ENCODE measurements at regions not wholly inside any gene's neighbourhood (a gene's known extent, or its start where the extent isn't known, plus 50 kb on each side); places are given as distances from the start of the nearest gene placed in this dataset.

DNA sequence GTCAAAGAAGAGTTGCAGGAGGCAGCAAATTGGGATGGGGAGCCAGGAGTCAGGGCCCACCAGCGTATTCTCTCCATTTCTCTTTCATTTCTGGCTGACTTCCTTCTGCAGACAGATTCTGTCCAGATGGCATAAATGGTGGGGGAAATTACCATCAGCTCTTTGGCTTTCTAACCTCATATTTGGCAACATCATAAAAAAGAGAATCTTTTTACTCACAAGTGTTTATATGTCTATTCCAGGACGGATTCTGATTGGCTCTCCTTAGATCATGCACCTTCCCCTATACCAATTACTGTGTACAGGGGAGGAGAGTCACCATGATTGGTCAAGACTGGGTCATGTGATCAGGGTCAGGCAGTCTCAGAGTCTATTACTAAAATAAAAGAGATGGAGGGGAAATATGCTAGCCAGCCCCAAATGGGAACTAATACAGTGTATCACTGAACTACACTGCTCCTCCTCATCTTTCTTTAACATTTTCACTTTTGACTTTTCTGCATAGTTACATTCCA is 537.1 kb upstream of the EEF2KMT start:
- intact Hi-C loops (cut with micrococcal nuclease), result loop anchor here (10.0 kb wide), 1 partner anchor 1010 kb away; no protein-coding TSS in a partner anchor

- intact Hi-C loops (cut with micrococcal nuclease), result loop anchor here (10.0 kb wide), 1 partner anchor 1011 kb away; no protein-coding TSS in a partner anchor
Measured at GRCh38 chr16:5633845-5634440, 536.3 kb upstream of the EEF2KMT start.

DNA sequence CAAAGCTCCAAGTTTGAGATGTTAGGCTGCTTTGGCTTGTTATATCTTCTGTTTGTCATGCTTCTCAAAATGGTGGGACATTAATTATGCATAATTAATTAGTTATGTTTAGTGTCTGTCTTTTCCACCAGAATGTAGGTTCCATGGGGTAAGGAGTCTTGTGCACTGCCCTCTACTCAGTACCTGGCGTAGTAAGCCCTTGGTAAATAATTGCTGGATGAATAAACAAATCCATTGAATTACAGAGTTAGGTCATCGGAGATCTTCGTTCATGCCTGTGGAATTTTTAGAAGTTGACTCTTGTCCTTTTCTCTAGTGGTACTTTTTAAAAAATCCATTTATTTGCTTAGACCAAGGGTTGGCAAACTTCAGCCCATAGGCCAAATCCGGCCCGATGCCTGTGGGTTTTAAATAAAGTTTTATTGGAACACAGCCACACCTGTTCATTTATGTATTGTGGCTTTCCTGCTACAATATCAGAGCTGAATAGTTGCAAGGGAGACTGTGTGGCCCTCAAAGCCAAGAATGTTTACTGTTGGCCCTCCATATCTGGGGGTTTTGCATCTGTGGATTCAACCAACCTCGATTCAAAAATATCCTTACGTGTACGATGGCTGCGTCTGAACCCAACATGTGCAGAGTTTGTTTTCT is 524.8 kb upstream of the EEF2KMT start:
- intact Hi-C loops (cut with micrococcal nuclease), result no loop called here

DNA sequence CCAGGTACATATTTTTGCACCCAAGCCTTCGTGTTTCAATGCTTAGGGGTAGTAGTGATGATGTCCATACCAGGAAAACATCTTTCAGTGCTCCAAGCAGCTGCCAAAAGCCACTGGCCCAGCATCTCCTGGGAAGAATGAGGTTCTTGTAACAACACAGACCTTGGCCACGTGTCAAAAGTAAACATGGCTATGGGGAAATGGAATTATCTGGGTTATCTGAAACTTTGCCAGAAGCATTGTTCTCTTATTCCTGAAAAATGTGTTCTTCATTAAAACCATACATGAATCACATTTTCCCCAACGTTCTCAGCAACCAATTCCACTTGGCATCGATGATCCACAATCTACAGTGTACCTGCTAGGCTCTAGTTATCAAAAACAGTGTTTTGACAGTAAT is 524.2 kb upstream of the EEF2KMT start:
- intact Hi-C loops (cut with micrococcal nuclease), result no loop called here

GRCh38 chr16:5619304-5619703 is 521.7 kb upstream of the EEF2KMT start:
- intact Hi-C loops (cut with micrococcal nuclease), result loop anchor here (5.0 kb wide), 1 partner anchor 382 kb away; no protein-coding TSS in a partner anchor

DNA sequence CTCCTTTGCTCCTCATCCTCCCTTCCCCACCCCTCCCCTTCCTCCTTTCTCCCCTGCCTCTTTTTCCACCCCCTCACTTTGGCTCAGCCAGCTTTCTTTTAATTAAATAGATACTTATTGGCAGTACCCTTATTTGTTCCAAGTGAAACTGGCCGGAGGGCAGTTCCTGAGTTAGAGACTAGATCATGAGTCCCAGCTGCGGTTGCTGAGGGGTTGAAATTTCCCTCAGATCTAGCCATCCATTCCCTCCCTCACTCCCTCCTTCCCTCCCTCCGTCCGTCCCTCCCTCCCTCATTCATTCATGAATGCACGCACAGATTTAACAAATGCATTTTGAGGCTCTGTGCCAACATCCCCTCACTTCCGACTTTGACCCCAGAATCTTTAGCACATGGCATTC is 519.2 kb upstream of the EEF2KMT start:
- intact Hi-C loops (cut with micrococcal nuclease), result loop anchor here (5.0 kb wide), 1 partner anchor 380 kb away; no protein-coding TSS in a partner anchor

DNA sequence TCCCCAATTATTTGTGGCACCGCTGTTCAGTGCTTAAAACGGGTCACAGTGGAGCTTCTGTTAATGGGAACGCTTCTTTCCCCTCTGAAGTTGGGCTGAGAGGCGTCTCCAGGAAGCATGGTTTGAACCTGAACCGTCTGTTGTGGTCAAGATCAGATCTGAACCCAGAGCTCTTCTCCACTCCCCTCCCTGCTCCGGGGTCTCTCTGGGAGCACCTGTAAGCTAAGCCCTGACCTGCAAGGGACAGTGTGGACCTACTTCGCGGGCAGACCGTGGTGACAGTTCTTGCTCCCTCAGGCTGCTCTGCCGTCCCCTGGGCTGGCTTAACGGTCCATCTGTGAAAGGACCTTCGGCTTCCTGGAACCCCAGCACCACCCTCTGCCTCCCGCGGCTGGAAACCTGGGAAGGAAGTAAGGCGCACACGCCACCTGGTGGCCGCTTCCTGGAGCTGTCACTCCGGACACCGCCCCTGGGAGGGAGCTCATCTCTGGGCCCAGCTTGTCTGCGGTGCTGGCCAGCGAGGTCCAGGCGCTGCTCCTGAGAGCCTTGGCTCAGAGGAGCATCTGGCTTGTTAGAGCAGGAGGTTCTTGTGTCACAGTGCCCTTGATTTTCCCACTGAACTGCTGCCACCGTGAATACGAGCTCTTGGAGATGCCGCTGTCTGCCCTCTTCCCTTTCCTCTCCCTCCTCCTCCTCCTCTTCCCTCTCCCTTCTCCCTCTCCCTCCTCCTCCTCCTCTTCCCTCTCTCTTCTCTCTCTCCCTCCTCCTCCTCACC is 518.5 kb upstream of the EEF2KMT start:
- intact Hi-C loops (cut with micrococcal nuclease), result loop anchor here (5.0 kb wide), 1 partner anchor 379 kb away; no protein-coding TSS in a partner anchor

DNA sequence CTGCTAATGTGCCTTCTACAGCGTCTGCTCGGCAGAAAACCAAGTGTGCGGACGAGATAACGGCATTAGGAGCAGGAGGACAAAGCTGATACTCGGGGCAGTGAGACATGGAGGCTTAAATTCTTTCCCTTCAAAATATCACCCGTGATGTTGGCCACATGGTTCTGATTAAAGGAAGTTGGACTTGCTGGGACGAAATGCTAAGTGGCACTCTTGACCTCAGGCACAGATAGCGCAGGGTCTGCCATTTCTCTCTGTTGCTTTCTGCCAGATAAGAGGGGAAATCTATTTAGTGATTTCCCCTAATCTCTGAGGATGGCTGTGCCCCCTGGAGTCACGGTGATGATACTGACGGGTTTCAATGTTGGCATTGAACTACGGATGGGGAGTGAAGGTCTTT is 509.6 kb upstream of the EEF2KMT start:
- intact Hi-C loops (cut with micrococcal nuclease), result no loop called here

DNA sequence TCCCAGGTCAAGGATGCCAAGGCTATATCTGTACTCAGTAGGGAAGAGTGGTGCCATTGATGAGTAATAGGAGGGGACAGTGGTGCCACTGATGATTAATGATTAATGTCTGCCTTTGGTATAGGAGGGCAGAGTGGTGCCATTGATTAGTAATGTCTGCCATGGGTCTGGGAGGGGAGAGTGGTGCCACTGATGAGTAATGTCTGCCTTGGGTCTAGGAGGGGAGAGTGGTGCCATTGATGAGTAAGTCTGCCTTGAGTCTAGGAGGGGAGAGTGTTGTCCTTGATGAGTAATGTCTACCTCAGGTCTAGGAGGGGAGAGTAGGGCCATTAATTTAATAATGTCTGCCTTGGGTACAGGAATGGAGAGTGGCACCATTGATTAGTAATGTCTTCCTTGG is 507.8 kb upstream of the EEF2KMT start:
- intact Hi-C loops (cut with micrococcal nuclease), result no loop called here

- intact Hi-C loops (cut with micrococcal nuclease), result no loop called here
Measured at GRCh38 chr16:5604770-5605169, 507.2 kb upstream of the EEF2KMT start.

DNA sequence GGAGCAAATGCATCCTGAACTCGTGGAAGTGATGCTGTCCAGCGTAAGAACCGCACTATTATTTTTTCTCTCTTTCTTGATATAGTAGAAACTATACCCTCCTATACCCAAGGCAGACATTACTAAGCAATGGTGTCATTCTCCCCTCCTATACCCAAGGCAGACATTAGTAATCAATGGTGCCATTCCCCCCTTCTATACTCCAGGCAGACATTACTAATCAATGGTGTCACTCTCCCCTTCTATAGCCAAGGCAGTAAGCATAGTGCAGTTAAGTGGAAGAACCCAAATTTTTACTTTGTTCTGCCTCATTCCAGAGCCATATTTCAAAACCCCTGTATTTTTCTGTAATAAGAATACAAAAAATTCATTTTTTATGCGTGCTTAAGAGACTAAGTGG is 506.2 kb upstream of the EEF2KMT start:
- intact Hi-C loops (cut with micrococcal nuclease), result no loop called here

- intact Hi-C loops (cut with micrococcal nuclease), result no loop called here
Measured at GRCh38 chr16:5601957-5602356, 504.4 kb upstream of the EEF2KMT start.

DNA sequence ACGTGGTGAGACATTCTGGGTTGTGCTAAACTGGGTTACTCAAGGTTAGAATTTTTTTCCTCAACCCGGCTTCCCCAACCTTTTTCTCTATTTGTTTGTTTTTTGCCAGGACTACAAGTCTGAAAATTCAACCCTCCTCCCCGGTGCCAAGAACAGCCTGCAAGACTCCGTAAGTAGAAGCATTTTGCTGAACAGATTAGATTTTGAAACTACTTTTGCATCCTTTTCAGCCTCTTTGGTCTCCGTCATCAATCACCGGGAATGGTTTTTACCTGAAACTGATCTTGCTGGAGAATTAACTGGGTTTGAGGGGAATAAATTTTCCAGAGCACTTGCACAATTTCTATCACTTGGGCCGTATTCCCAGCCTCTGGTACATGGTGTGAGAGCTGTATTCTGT is 501.2 kb upstream of the EEF2KMT start:
- intact Hi-C loops (cut with micrococcal nuclease), result no loop called here

DNA sequence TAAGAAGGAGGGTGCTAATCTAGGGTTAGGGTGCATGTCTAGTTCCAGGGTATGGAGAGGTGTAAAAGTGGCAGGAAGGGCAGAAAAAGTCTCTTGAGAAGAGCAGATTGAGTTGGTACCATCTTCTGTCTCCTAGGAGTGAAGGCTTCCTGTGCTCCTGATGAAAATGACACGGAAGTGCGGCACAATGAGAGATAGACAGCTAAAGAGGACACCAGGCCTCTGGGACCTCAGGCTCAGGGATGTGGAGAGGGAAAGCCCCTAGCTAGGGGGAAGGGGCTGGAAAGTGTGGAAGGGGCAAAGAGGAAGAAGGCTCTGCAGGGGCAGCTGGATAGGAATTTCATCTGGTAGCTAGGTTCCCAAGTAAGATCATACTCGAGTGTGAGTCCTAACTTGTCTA is 498.3 kb upstream of the EEF2KMT start:
- intact Hi-C loops (cut with micrococcal nuclease), result no loop called here

GRCh38 chr16:5590416-5590815 is 492.8 kb upstream of the EEF2KMT start:
- intact Hi-C loops (cut with micrococcal nuclease), result no loop called here

DNA sequence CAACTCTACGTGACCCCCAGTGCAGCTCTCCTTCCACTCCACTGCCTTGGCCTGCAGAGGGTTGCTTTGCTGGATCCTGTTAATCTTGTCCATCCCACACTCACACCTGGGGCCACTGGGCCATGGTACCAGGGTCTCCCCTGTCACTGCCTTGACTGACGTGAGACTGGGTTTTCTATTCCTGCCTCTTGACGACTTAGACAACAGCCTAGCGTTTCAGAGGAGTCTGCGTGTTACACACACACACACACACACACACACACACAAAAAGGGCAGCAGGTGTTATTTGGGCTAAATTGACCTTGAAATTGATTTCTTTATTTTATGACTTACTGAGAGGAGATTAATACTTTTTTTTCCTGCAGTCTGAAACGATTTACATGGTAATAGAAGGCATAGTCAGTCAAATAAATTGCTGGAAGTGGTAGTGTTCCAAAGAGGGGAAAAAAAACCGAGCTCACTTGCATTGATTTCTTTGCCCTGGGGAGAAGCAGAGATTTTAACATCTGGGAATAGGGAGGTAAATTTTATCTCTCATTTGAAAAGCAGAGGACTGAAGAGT is 492.3 kb upstream of the EEF2KMT start:
- intact Hi-C loops (cut with micrococcal nuclease), result no loop called here

DNA sequence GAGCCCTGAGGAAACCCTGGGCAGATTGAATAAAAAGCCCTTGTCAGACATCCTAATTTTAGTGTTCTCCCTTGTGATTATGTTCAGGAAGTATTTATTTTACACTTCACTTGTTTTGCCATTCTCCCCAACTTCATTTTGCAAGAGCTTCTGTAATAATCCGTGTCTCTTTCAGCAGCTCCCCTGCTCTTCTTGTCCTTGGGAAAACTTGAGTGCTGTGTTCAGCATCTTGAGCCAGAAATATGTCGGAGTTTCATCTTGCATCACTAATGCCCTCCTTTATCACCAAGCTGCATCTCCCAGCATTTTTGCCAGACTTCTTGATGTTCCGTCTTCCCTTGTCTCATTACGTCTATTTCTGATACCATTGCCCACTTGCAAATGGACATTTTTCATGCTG is 486.5 kb upstream of the EEF2KMT start:
- intact Hi-C loops (cut with micrococcal nuclease), result no loop called here

DNA sequence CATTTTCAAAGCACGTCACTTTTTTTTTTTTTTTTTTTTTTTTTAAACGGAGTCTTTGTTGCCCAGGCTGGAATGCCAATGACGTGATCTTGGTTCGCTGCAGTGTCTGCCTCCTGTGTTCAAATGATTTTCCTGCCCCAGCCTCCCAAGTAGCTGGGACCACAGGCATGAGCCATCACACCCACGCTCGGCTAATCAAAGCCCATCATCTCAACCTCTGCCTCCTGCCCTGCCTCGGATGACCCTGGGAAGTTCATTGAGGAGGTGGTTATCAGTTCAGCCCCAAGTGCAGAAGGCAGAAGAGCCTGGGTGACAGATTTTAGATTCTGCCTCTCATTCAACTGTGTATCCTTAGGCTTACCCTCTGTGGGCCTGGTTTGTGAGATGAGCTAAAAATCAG is 484.9 kb upstream of the EEF2KMT start:
- intact Hi-C loops (cut with micrococcal nuclease), result no loop called here

DNA sequence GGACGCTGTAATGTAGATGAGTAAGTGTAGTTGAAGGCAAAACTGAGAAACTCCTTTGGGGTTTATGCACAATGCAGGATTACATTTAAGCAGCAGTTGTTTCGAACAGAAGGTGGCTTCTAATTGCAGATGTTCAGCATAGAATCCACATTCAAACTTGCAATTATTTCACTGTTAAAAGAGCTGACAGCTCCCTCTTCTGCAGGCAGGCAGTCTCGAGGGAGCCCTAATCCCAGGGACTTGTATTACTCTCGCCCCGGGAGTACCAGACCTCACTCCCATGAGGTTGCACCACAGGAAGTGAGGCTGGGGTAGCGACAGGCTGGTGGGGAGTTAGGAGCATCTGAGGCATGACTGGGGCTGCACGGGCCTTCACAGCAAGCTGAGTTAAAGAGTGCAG is 484.3 kb upstream of the EEF2KMT start:
- intact Hi-C loops (cut with micrococcal nuclease), result no loop called here

- intact Hi-C loops (cut with micrococcal nuclease), result no loop called here
Measured at GRCh38 chr16:5581428-5581827, 483.8 kb upstream of the EEF2KMT start.

GRCh38 chr16:5580772-5581171 is 483.2 kb upstream of the EEF2KMT start:
- intact Hi-C loops (cut with micrococcal nuclease), result no loop called here

- intact Hi-C loops (cut with micrococcal nuclease), result no loop called here
Measured at GRCh38 chr16:5580296-5580695, 482.7 kb upstream of the EEF2KMT start.

All from T-helper 1 cell treated with Interleukin-12 subunit alpha and Interleukin-12 subunit beta and Interleukin-4 antibody, amounts not matched to agents 30 ng/mL and 1 ng/mL, for 36 hours (primary cell).